ENCODE measurements at regions not wholly inside any gene's neighbourhood (a gene's known extent, or its start where the extent isn't known, plus 50 kb on each side); places are given as distances from the start of the nearest gene placed in this dataset.
A peak's percentile ranks its signal among the peaks of the same experiment; 100 is the strongest.

DNA sequence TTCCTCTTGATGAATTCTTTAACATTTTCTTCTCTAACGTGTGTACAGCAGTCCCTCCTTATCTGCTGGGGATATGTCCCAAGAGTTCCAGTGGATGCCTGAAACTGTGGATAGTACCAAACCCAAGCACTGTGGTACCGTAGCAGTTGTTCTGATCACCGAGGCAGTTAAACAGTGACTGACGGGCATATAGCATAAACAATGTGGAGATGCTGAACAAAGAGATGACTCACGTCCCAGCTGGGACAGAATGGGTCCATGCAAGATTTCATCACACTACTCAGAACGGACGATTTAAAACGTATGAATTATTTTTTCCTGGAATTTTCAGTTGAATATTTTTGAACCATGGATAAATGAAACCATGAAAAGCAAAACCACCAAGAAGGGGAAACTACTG lies 54.5 kb upstream of the SPAG16 start:
- peaks cover 24% of the 10 kb centered on the region for H3K4me1 Mint-ChIP-seq
- no peaks in the 10 kb centered on the region for H3K9me3 Mint-ChIP-seq (ENCODE audit: low read depth)
- no peaks in the 10 kb centered on the region for H3K36me3 Mint-ChIP-seq (ENCODE audit: low read depth)
- H3K27me3 Mint-ChIP-seq, result no peaks in the 10 kb centered on the region
- CTCF ChIA-PET, result no interaction called here
- POLR2A ChIA-PET, result no interaction called here
- no peak for DNase-seq
- no peak overlapping the region for H3K4me3 Mint-ChIP-seq
- ATAC-seq, result no peak
- intact Hi-C loops (cut with DNase I, micrococcal nuclease), result no loop called here
- no peak overlapping the region for H3K27ac Mint-ChIP-seq

- peaks cover 23% of the 10 kb centered on the region for H3K4me1 Mint-ChIP-seq
- no peaks in the 10 kb centered on the region for H3K36me3 Mint-ChIP-seq (ENCODE audit: low read depth)
- no peak overlapping the region for H3K27ac Mint-ChIP-seq
- no peaks in the 10 kb centered on the region for H3K9me3 Mint-ChIP-seq (ENCODE audit: low read depth)
- intact Hi-C loops (cut with DNase I, micrococcal nuclease), result no loop called here
- H3K4me3 Mint-ChIP-seq, result no peak overlapping the region
- no peaks in the 10 kb centered on the region for H3K27me3 Mint-ChIP-seq
- ATAC-seq (no peak), DNase-seq (no peak)
- POLR2A ChIA-PET, result no interaction called here
- CTCF ChIA-PET, result no interaction called here
Observed at GRCh38 chr2:213231966-213232365, 52.3 kb upstream of the SPAG16 start.

GRCh38 chr2:213232649-213233437 lies 51.4 kb upstream of the SPAG16 start:
- ChIA-PET CTCF (interaction anchor here (1.1 kb wide), 1 partner anchor 15 kb away, joined by 3 read pairs; no protein-coding TSS in a partner anchor), POLR2A (no interaction called here)
- peak overlapping the region; percentile 5 for H3K27ac Mint-ChIP-seq
- no peaks in the 10 kb centered on the region for H3K9me3 Mint-ChIP-seq (ENCODE audit: low read depth)
- peaks cover 23% of the 10 kb centered on the region for H3K4me1 Mint-ChIP-seq
- H3K27me3 Mint-ChIP-seq, result no peaks in the 10 kb centered on the region
- no peaks in the 10 kb centered on the region for H3K36me3 Mint-ChIP-seq (ENCODE audit: low read depth)
- ATAC-seq, result peak; percentile 85
- DNase-seq, result peak; percentile 58
- no peak overlapping the region for H3K4me3 Mint-ChIP-seq
- intact Hi-C loops (cut with DNase I, micrococcal nuclease), result no loop called here

- ATAC-seq, result no peak
- Mint-ChIP-seq H3K27ac (peak overlapping the region; percentile 5), H3K27me3 (no peaks in the 10 kb centered on the region), H3K4me1 (peaks cover 26% of the 10 kb centered on the region), H3K9me3 (ENCODE audit: low read depth) (no peaks in the 10 kb centered on the region), H3K36me3 (ENCODE audit: low read depth) (no peaks in the 10 kb centered on the region), H3K4me3 (no peak overlapping the region)
- DNase-seq, result no peak
- CTCF ChIA-PET, result interaction anchor here (1.1 kb wide), 1 partner anchor 14 kb away, joined by 3 read pairs; no protein-coding TSS in a partner anchor
- intact Hi-C loops (cut with DNase I, micrococcal nuclease), result no loop called here
- POLR2A ChIA-PET, result no interaction called here
Observed at GRCh38 chr2:213233438-213234330, 50.6 kb upstream of the SPAG16 start.
